GM18508 (cell line): ENCODE measurements at regions not wholly inside any gene's neighbourhood (a gene's known extent, or its start where the extent isn't known, plus 50 kb on each side); places are given as distances from the start of the nearest gene placed in this dataset.
"Not testable (repeated sequence)": the region's sequence is repeated elsewhere in the genome, so short reads cannot be mapped to it uniquely, and the experiment has no call there.

Source experiments
- ATAC-seq: cut with Tn5 transposase; IDR thresholded peaks from one replicate; pipeline ENCODE4 v1.9.1; 2021; ENCODE audit warnings: moderate number of reproducible peaks; ENCODE audit not compliant: insufficient read depth, unreplicated experiment

GRCh38 chr14:50013934-50014333, 102.4 kb downstream of the VCPKMT start:
- ATAC-seq = no peak

- no peak for ATAC-seq
Measured at GRCh38 chr14:50014809-50015430, 101.5 kb downstream of the VCPKMT start.

GRCh38 chr14:50015716-50016115, 100.7 kb downstream of the VCPKMT start:
- no peak for ATAC-seq

- ATAC-seq = no peak
Measured at GRCh38 chr14:50018201-50018932, 98.0 kb downstream of the VCPKMT start.

GRCh38 chr14:50018933-50019210, 97.5 kb downstream of the VCPKMT start:
- ATAC-seq = no peak

GRCh38 chr14:50020184-50020583, 96.2 kb downstream of the VCPKMT start:
- ATAC-seq = no peak

GRCh38 chr14:50020799-50021198, 95.6 kb downstream of the VCPKMT start:
- ATAC-seq = no peak

GRCh38 chr14:50021261-50022031, 94.9 kb downstream of the VCPKMT start:
- no peak for ATAC-seq

GRCh38 chr14:50022661-50023060, 93.7 kb downstream of the VCPKMT start:
- ATAC-seq = no peak

GRCh38 chr14:50023671-50024490, 92.5 kb downstream of the VCPKMT start:
- no peak for ATAC-seq

GRCh38 chr14:50025073-50025472, 91.3 kb downstream of the VCPKMT start:
- no peak for ATAC-seq

- no peak for ATAC-seq
Measured at GRCh38 chr14:50025776-50026175, 90.6 kb downstream of the VCPKMT start.

- no peak for ATAC-seq
Measured at GRCh38 chr14:50026396-50026795, 90.0 kb downstream of the VCPKMT start.

GRCh38 chr14:50027816-50028215, 88.6 kb downstream of the VCPKMT start:
- no peak for ATAC-seq

GRCh38 chr14:50028458-50028857, 87.9 kb downstream of the VCPKMT start:
- no peak for ATAC-seq

GRCh38 chr14:50030036-50030435, 86.3 kb downstream of the VCPKMT start:
- ATAC-seq = no peak

- ATAC-seq = not testable (repeated sequence)
Measured at GRCh38 chr14:50030911-50031310, 85.5 kb downstream of the VCPKMT start.

- ATAC-seq = no peak
Measured at GRCh38 chr14:50031602-50032313, 84.6 kb downstream of the VCPKMT start.

- ATAC-seq = not testable (repeated sequence)
Measured at GRCh38 chr14:50032462-50033167, 83.8 kb downstream of the VCPKMT start.
